ENCODE measurements at regions not wholly inside any gene's neighbourhood (a gene's known extent, or its start where the extent isn't known, plus 50 kb on each side); places are given as distances from the start of the nearest gene placed in this dataset.

DNA sequence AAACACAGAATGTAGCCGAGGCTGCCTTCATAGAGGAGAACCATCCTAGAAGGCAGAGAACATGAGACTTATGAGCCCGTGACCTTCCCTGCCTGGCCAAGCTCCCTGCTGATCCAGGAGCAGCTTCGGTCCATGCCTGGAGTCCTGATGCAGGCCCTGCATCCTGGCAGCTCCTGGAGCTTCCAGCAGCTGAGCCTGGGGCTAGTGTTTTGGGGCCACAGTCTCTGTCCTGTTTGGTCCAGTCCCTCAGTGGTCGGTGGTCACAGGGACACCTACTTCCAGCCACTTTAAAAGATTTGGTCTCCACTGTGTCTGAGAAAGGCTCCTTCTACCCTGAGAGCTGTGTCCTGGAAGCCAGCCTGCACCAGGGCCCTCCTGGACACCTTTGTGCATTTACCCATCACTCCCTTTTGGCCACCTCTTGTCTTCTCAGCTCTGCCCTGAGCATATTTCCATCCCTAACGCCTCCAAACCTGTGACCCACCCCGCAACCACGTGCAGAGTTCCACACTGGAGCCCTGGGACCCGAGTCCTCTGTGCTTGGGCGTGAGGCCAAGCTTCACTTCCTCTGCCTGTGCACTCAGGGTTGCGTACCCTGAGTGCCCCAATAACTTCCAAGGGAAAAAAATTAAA, 315.2 kb upstream of the ZNF32 start:
- TF ChIP-seq, protein P1, sequence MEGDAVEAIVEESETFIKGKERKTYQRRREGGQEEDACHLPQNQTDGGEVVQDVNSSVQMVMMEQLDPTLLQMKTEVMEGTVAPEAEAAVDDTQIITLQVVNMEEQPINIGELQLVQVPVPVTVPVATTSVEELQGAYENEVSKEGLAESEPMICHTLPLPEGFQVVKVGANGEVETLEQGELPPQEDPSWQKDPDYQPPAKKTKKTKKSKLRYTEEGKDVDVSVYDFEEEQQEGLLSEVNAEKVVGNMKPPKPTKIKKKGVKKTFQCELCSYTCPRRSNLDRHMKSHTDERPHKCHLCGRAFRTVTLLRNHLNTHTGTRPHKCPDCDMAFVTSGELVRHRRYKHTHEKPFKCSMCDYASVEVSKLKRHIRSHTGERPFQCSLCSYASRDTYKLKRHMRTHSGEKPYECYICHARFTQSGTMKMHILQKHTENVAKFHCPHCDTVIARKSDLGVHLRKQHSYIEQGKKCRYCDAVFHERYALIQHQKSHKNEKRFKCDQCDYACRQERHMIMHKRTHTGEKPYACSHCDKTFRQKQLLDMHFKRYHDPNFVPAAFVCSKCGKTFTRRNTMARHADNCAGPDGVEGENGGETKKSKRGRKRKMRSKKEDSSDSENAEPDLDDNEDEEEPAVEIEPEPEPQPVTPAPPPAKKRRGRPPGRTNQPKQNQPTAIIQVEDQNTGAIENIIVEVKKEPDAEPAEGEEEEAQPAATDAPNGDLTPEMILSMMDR (IDR thresholded peaks at IDR 0.05): no peak
- TF ChIP-seq POLR2A (IDR thresholded peaks at IDR 0.05): no peak
